Smooth muscle cell (in vitro differentiated cells): ENCODE measurements at regions not wholly inside any gene's neighbourhood (a gene's known extent, or its start where the extent isn't known, plus 50 kb on each side); places are given as distances from the start of the nearest gene placed in this dataset.

ENCODE experiments used
- DNase-seq: peaks from one replicate; lab custom pipeline; 2025; ENCODE audit not compliant: unreplicated experiment; lab: John Stamatoyannopoulos, UW
- H2AFZ ChIP-seq: fragments of 200-600 bp; sonication (generic); 2 replicates; pipeline ENCODE4 v1.6.0; 2016; ENCODE audit warnings: antibody characterized with exemption, low read depth, mild to moderate bottlenecking
- H3F3A ChIP-seq: fragments of 200-600 bp; sonication (generic); 2 replicates; pipeline ENCODE4 v1.6.0; 2017; ENCODE audit warnings: antibody characterized with exemption, low read depth
- H3K27ac ChIP-seq: fragments of 200-600 bp; sonication (generic); 2 replicates; pipeline ENCODE4 v1.5.1; 2016; ENCODE audit warnings: low read depth, mild to moderate bottlenecking
- H3K27me3 ChIP-seq: fragments of 200-600 bp; sonication (generic); 2 replicates; pipeline ENCODE4 v1.6.1; 2016; ENCODE audit warnings: low read depth, mild to moderate bottlenecking
- H3K36me3 ChIP-seq: fragments of 200-600 bp; sonication (generic); 2 replicates; pipeline ENCODE4 v1.5.1; 2016; ENCODE audit warnings: low read depth
- H3K4me1 ChIP-seq: fragments of 200-600 bp; sonication (generic); 2 replicates; pipeline ENCODE4 v1.5.1; 2016; ENCODE audit warnings: low read depth
- H3K4me2 ChIP-seq: fragments of 200-600 bp; sonication (generic); 2 replicates; pipeline ENCODE4 v1.6.0; 2016; ENCODE audit warnings: mild to moderate bottlenecking
- H3K4me3 ChIP-seq: fragments of 200-600 bp; sonication (generic); 2 replicates; pipeline ENCODE4 v1.5.1; 2016; ENCODE audit warnings: mild to moderate bottlenecking
- H3K79me2 ChIP-seq: fragments of 200-600 bp; sonication (generic); 2 replicates; pipeline ENCODE4 v1.6.0; 2016; ENCODE audit warnings: low read depth, mild to moderate bottlenecking
- H3K9ac ChIP-seq: fragments of 200-600 bp; sonication (generic); 2 replicates; pipeline ENCODE4 v1.6.0; 2016; ENCODE audit warnings: low read depth
- H3K9me3 ChIP-seq: fragments of 200-600 bp; sonication (generic); replicated peaks from 2 replicates; pipeline ENCODE4 v1.5.1; 2016; ENCODE audit warnings: low read depth
- H4K20me1 ChIP-seq: fragments of 200-600 bp; sonication (generic); 2 replicates; pipeline ENCODE4 v1.6.0; 2016; ENCODE audit warnings: low read depth
- CTCF ChIP-seq: fragments of 200-600 bp; sonication (generic); IDR thresholded peaks from 2 replicates; pipeline ENCODE4 v1.5.1; 2017; ENCODE audit warnings: borderline replicate concordance, mild to moderate bottlenecking, antibody characterized with exemption; ENCODE audit not compliant: insufficient read depth, poor library complexity, severe bottlenecking
- WGBS: methylation state at CpG from one replicate; pipeline ENCODE4 v1.1.7; 2016; ENCODE audit warnings: low lambda C conversion rate; 5-methylcytosine and 5-hydroxymethylcytosine counted together

DNA sequence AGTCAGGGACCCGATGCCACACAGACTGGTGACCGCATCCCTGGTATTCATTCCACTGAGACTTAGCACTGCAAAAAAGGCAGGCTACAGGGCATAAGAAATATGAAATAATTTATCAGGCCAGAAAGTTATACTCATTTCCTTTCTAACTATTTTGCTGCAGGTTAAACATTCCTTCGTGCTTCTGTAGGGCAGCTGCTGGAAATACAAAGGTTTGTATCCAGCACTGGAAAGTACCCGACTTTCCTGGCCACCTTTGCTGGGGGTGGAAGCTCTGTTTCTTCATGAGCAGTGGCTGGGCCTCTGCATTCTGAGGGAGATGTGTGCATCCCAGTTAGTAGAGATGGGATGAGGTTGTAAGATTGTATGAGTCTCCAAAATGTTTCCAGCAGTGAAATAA lies 478.6 kb upstream of the WWC1 start:
- H3K4me1 ChIP-seq, result peaks cover 9% of the 10 kb centered on the region
- no peak overlapping the region for H3K27ac ChIP-seq
- WGBS, result 93% methylated on average over 4 of the region's 4 CpGs
- H3F3A ChIP-seq, result peaks cover 6% of the 10 kb centered on the region
- no peak overlapping the region for H2AFZ ChIP-seq
- H3K9ac ChIP-seq, result no peak overlapping the region
- TF ChIP-seq CTCF, result no peak
- H3K36me3 ChIP-seq, result no peaks in the 10 kb centered on the region
- no peak for DNase-seq
- no peaks in the 10 kb centered on the region for H4K20me1 ChIP-seq
- H3K4me3 ChIP-seq, result no peak overlapping the region
- H3K79me2 ChIP-seq, result no peaks in the 10 kb centered on the region
- no peak overlapping the region for H3K4me2 ChIP-seq
- H3K9me3 ChIP-seq, result no peaks in the 10 kb centered on the region
- no peaks in the 10 kb centered on the region for H3K27me3 ChIP-seq

- Histone ChIP-seq H3K27ac (no peak overlapping the region), H3K4me1 (peaks cover 9% of the 10 kb centered on the region), H3K4me2 (no peak overlapping the region), H3K79me2 (no peaks in the 10 kb centered on the region), H2AFZ (no peak overlapping the region), H4K20me1 (no peaks in the 10 kb centered on the region), H3K4me3 (no peak overlapping the region), H3K9ac (no peak overlapping the region), H3K36me3 (no peaks in the 10 kb centered on the region), H3F3A (peaks cover 6% of the 10 kb centered on the region), H3K27me3 (no peaks in the 10 kb centered on the region), H3K9me3 (no peaks in the 10 kb centered on the region)
- no peak for DNase-seq
- TF ChIP-seq CTCF, result no peak
- WGBS, result 81% methylated on average over 2 of the region's 2 CpGs
Observed at GRCh38 chr5:167813389-167813788, 478.1 kb upstream of the WWC1 start.

DNA sequence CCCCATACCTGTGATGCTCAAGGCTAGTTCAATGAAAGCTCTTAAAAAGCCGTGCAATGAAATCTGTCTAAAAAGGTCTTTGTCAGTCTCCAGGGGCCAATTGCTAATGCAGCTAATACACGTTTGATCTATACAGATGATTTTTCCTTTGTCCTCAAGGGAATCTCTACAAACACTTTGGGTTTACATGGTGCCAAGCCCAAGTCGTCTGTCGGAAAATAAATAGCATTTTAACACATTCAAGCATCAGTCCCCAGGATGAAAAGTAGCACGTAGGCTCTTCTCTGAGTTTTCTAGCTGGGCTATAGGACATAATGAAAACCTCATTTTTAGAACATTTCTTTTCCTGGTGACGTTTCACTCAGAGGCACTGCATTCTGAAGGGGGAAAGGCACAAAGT lies 477.4 kb upstream of the WWC1 start:
- H3K9me3 ChIP-seq, result no peaks in the 10 kb centered on the region
- H3K4me1 ChIP-seq, result peaks cover 9% of the 10 kb centered on the region
- peak overlapping the region; percentile 74 for H3K4me2 ChIP-seq
- H3K79me2 ChIP-seq, result no peaks in the 10 kb centered on the region
- H3K9ac ChIP-seq, result no peak overlapping the region
- H3F3A ChIP-seq, result peaks cover 6% of the 10 kb centered on the region
- H2AFZ ChIP-seq, result no peak overlapping the region
- H3K36me3 ChIP-seq, result no peaks in the 10 kb centered on the region
- no peak overlapping the region for H3K27ac ChIP-seq
- no peaks in the 10 kb centered on the region for H4K20me1 ChIP-seq
- DNase-seq, result no peak
- no peaks in the 10 kb centered on the region for H3K27me3 ChIP-seq
- no peak for TF ChIP-seq CTCF
- H3K4me3 ChIP-seq, result no peak overlapping the region
- WGBS, result 93% methylated on average over 6 of the region's 6 CpGs

GRCh38 chr5:167814828-167815227 lies 476.6 kb upstream of the WWC1 start:
- peak; percentile 4 for DNase-seq
- Histone ChIP-seq H3K4me2 (peak overlapping the region; percentile 74), H3K27me3 (no peaks in the 10 kb centered on the region), H3K27ac (peak overlapping the region; percentile 73), H4K20me1 (no peaks in the 10 kb centered on the region), H3K79me2 (no peaks in the 10 kb centered on the region), H3K4me3 (no peak overlapping the region), H3F3A (peaks cover 6% of the 10 kb centered on the region), H3K9ac (no peak overlapping the region), H3K4me1 (peaks cover 9% of the 10 kb centered on the region), H3K36me3 (no peaks in the 10 kb centered on the region), H3K9me3 (no peaks in the 10 kb centered on the region), H2AFZ (no peak overlapping the region)
- no peak for TF ChIP-seq CTCF
- WGBS, result 0% methylated on average over 4 of the region's 4 CpGs
